ENCODE measurements at regions not wholly inside any gene's neighbourhood (a gene's known extent, or its start where the extent isn't known, plus 50 kb on each side); places are given as distances from the start of the nearest gene placed in this dataset.

DNA sequence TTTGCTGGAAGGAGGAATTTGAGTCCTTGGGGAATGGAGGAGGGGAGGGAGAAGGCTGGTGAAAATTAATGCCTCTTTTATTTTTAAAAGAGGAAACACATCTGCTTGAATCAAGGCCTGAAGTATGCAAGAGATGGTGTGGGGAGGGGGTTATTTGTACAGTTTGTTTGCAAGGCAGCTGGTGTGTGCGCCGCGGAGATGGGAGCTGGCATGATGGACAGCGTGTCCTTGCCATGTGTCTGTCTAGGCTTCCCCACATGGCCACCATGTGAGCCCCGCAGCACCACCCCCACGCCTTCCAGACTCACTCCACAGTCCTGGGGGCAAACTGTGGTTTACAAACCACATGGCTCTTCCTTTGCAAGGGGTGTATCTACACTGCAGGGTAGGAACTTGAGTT, 154.8 kb upstream of the APCDD1 start:
- Mint-ChIP-seq H3K9me3 (peaks cover 0 to 2% (median 0%) of the 10 kb centered on the region in 7 donors), H3K27me3 (peaks cover 3% of the 10 kb centered on the region), H3K4me3 (no peak overlapping the region), H3K36me3 (no peaks in the 10 kb centered on the region), H3K27ac (no peak overlapping the region), H3K4me1 (no peaks in the 10 kb centered on the region)
- no peak overlapping the region for H3K27ac ChIP-seq (ENCODE audit: insufficient read depth, low read length, poor library complexity, severe bottlenecking)
- DNase-seq (no peak), ATAC-seq (ENCODE audit: low read depth in 2 of 2) (no peak)
- H3K4me3 ChIP-seq (ENCODE audit: low read depth, low read length), result no peak overlapping the region
- no peaks in the 10 kb centered on the region for H3K36me3 ChIP-seq (ENCODE audit: control insufficient read depth, insufficient read depth, low read length)
- H3K9me3 ChIP-seq (ENCODE audit: control insufficient read depth in 2 of 2, low read length in 2 of 2), result no peaks in the 10 kb centered on the region
- H3K4me1 ChIP-seq (ENCODE audit: control insufficient read depth, insufficient read depth, low read length, poor library complexity, severe bottlenecking), result no peaks in the 10 kb centered on the region
- no peaks in the 10 kb centered on the region for H3K27me3 ChIP-seq (ENCODE audit: control insufficient read depth, insufficient read depth, low read length)

DNA sequence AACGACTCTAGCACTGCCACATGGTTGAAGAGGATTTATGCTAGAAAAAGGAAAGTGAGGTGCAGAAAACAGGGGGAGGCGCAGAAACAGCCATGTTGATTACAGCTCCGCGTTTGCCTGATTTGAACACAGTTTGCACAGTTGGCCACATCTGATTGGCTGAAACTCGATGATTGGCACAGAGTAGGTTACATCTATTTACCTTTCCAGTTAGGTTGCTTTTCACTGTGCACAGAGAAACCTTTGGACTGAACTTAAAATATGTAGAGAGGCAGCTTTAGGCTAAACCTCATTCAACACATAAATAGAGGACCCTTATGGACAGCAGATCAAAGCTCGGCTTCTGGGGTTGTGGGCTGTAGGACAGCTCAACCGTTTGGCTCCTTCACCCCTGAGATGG, 153.7 kb upstream of the APCDD1 start:
- no peaks in the 10 kb centered on the region for H3K4me1 Mint-ChIP-seq
- Histone ChIP-seq H3K27me3 (ENCODE audit: control insufficient read depth, insufficient read depth, low read length) (no peaks in the 10 kb centered on the region), H3K4me3 (ENCODE audit: low read depth, low read length) (no peak overlapping the region), H3K9me3 (ENCODE audit: control insufficient read depth in 2 of 2, low read length in 2 of 2) (no peaks in the 10 kb centered on the region), H3K36me3 (ENCODE audit: control insufficient read depth, insufficient read depth, low read length) (no peaks in the 10 kb centered on the region), H3K4me1 (ENCODE audit: control insufficient read depth, insufficient read depth, low read length, poor library complexity, severe bottlenecking) (no peaks in the 10 kb centered on the region), H3K27ac (ENCODE audit: insufficient read depth, low read length, poor library complexity, severe bottlenecking) (no peak overlapping the region)
- DNase-seq (no peak), ATAC-seq (ENCODE audit: low read depth in 2 of 2) (no peak)
- H3K27ac Mint-ChIP-seq, result no peak overlapping the region
- no peak overlapping the region for H3K4me3 Mint-ChIP-seq
- no peaks in the 10 kb centered on the region for H3K36me3 Mint-ChIP-seq
- no peaks in the 10 kb centered on the region for H3K27me3 Mint-ChIP-seq
- peaks cover 0 to 2% (median 0%) of the 10 kb centered on the region in 7 donors for H3K9me3 Mint-ChIP-seq

DNA sequence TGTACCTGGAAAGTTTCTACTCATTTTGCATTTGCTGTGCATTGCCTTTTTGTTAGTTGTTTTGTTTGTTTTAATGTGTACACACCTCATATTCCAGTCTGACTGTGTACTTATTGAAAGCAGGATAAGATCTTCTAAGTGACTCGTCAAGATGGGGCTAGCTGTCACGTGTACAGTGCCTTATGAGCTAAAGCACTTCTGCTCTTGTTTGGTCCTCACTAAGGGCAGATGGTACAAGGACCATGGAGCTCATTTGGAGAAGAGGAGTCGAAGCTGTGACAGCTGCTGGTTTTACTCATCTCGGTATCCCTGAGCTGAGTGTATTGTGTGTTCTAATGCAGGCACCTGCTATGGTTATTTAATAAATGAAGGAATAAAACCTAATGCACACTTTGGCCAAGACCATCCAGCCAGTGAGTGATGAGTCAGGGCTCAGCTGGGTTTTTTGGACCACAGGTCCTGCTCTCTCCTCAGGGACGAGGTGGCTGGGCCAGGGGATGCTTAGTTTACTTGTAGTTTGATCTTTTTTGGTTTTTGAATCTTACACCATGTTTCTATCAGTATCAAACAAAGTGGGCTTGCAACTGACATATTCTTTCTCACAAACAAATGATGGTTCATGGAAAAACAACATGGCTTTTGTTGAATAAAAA, 152.5 kb upstream of the APCDD1 start:
- H3K4me1 ChIP-seq (ENCODE audit: control insufficient read depth, insufficient read depth, low read length, poor library complexity, severe bottlenecking), result no peaks in the 10 kb centered on the region
- no peak overlapping the region for H3K27ac Mint-ChIP-seq

DNA sequence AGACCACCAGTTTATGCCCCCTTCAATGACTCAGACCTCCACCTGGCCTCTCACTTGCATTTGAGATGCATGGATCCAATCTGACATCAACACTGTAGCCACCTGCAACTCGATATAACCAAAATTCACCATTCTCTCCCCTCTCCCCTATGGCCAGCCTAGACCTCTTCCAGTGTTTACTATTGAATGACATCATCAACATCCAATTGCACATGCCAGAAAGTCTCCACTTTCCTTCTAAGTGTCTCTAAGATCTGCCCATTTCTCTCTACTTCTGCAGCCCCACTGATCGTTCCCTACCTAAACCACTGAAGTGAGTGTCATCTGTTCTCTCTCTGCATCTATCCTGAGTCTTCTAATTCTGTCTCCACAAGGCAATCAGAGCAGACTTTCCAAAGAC, 151.3 kb upstream of the APCDD1 start:
- ATAC-seq (ENCODE audit: low read depth in 2 of 2) (no peak), DNase-seq (no peak)
- no peaks in the 10 kb centered on the region for H3K36me3 Mint-ChIP-seq
- H3K4me1 Mint-ChIP-seq, result no peaks in the 10 kb centered on the region
- no peak overlapping the region for H3K27ac ChIP-seq (ENCODE audit: insufficient read depth, low read length, poor library complexity, severe bottlenecking)
- H3K4me3 Mint-ChIP-seq, result no peak overlapping the region
- no peaks in the 10 kb centered on the region for H3K36me3 ChIP-seq (ENCODE audit: control insufficient read depth, insufficient read depth, low read length)
- no peaks in the 10 kb centered on the region for H3K27me3 Mint-ChIP-seq
- peaks cover 0 to 2% (median 0%) of the 10 kb centered on the region in 7 donors for H3K9me3 Mint-ChIP-seq
- no peak overlapping the region for H3K4me3 ChIP-seq (ENCODE audit: low read depth, low read length)
- no peaks in the 10 kb centered on the region for H3K4me1 ChIP-seq (ENCODE audit: control insufficient read depth, insufficient read depth, low read length, poor library complexity, severe bottlenecking)
- H3K27ac Mint-ChIP-seq, result no peak overlapping the region
- no peaks in the 10 kb centered on the region for H3K9me3 ChIP-seq (ENCODE audit: control insufficient read depth in 2 of 2, low read length in 2 of 2)
- H3K27me3 ChIP-seq (ENCODE audit: control insufficient read depth, insufficient read depth, low read length), result no peaks in the 10 kb centered on the region

More for the DNA sequence above, 152.5 kb upstream of the APCDD1 start:
- Mint-ChIP-seq H3K27me3 (no peaks in the 10 kb centered on the region), H3K9me3 (peaks cover 0 to 2% (median 0%) of the 10 kb centered on the region in 7 donors), H3K4me3 (no peak overlapping the region), H3K4me1 (no peaks in the 10 kb centered on the region), H3K36me3 (no peaks in the 10 kb centered on the region)
- Histone ChIP-seq H3K27ac (ENCODE audit: insufficient read depth, low read length, poor library complexity, severe bottlenecking) (no peak overlapping the region), H3K27me3 (ENCODE audit: control insufficient read depth, insufficient read depth, low read length) (no peaks in the 10 kb centered on the region), H3K36me3 (ENCODE audit: control insufficient read depth, insufficient read depth, low read length) (no peaks in the 10 kb centered on the region), H3K4me3 (ENCODE audit: low read depth, low read length) (no peak overlapping the region), H3K9me3 (ENCODE audit: control insufficient read depth in 2 of 2, low read length in 2 of 2) (no peaks in the 10 kb centered on the region)
- no peak for ATAC-seq (ENCODE audit: low read depth in 2 of 2)
- no peak for DNase-seq

DNA sequence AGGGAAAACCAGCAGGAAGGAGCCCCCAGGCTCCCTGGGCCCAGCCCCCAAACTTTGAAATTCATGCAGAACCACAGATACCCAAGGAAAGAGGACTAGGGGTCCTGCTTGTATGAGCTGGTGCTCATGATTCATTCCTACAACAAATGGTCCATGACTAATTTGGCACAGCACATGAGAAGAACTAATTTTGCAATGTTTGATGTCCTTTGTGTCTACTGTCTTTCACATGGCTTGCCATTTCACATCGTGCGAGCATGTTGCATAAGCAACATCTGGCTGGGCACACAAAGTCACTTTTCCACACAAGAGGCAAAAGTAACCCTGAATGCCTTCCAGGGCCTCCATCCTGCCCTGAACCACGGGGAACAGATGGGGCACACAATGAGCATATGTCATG, 149.6 kb upstream of the APCDD1 start:
- H3K4me3 Mint-ChIP-seq, result no peak overlapping the region

DNA sequence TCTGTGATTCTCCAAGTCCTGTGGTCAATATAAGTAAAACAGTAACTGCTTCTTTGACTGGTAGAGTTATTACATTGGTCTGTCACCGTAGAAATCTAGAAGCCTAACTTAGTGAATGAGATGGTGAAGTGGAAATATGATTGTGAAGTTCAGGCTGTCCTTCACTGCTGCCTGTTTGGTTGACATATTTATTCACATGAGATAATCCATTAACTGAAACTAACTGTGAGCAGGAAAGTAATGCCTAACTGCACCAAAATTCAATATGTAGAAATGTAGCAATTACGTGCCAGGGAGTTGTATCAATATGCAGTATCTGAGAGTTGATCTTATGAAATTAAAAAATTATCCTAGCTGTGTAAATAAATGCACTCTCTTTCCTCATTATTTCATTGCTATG, 147.7 kb upstream of the APCDD1 start:
- Mint-ChIP-seq H3K4me1 (no peaks in the 10 kb centered on the region), H3K9me3 (no peaks in the 10 kb centered on the region), H3K27me3 (peaks cover 4% of the 10 kb centered on the region), H3K27ac (no peak overlapping the region), H3K36me3 (no peaks in the 10 kb centered on the region), H3K4me3 (no peak overlapping the region)
- no peaks in the 10 kb centered on the region for H3K27me3 ChIP-seq (ENCODE audit: control insufficient read depth, insufficient read depth, low read length)
- H3K4me1 ChIP-seq (ENCODE audit: control insufficient read depth, insufficient read depth, low read length, poor library complexity, severe bottlenecking), result no peaks in the 10 kb centered on the region
- ATAC-seq (ENCODE audit: low read depth in 2 of 2) (no peak), DNase-seq (no peak)
- no peak overlapping the region for H3K4me3 ChIP-seq (ENCODE audit: low read depth, low read length)
- no peak overlapping the region for H3K27ac ChIP-seq (ENCODE audit: insufficient read depth, low read length, poor library complexity, severe bottlenecking)
- no peaks in the 10 kb centered on the region for H3K36me3 ChIP-seq (ENCODE audit: control insufficient read depth, insufficient read depth, low read length)
- no peaks in the 10 kb centered on the region for H3K9me3 ChIP-seq (ENCODE audit: control insufficient read depth in 2 of 2, low read length in 2 of 2)

More for the DNA sequence above, 149.6 kb upstream of the APCDD1 start:
- H3K27me3 ChIP-seq (ENCODE audit: control insufficient read depth, insufficient read depth, low read length), result no peaks in the 10 kb centered on the region
- no peaks in the 10 kb centered on the region for H3K9me3 ChIP-seq (ENCODE audit: control insufficient read depth in 2 of 2, low read length in 2 of 2)
- DNase-seq (no peak), ATAC-seq (ENCODE audit: low read depth in 2 of 2) (no peak)
- Mint-ChIP-seq H3K27me3 (peaks cover 4% of the 10 kb centered on the region), H3K27ac (no peak overlapping the region), H3K4me1 (no peaks in the 10 kb centered on the region), H3K36me3 (no peaks in the 10 kb centered on the region), H3K9me3 (peaks cover 0 to 2% (median 0%) of the 10 kb centered on the region in 7 donors)
- no peak overlapping the region for H3K4me3 ChIP-seq (ENCODE audit: low read depth, low read length)
- no peaks in the 10 kb centered on the region for H3K36me3 ChIP-seq (ENCODE audit: control insufficient read depth, insufficient read depth, low read length)
- no peaks in the 10 kb centered on the region for H3K4me1 ChIP-seq (ENCODE audit: control insufficient read depth, insufficient read depth, low read length, poor library complexity, severe bottlenecking)
- H3K27ac ChIP-seq (ENCODE audit: insufficient read depth, low read length, poor library complexity, severe bottlenecking), result no peak overlapping the region

DNA sequence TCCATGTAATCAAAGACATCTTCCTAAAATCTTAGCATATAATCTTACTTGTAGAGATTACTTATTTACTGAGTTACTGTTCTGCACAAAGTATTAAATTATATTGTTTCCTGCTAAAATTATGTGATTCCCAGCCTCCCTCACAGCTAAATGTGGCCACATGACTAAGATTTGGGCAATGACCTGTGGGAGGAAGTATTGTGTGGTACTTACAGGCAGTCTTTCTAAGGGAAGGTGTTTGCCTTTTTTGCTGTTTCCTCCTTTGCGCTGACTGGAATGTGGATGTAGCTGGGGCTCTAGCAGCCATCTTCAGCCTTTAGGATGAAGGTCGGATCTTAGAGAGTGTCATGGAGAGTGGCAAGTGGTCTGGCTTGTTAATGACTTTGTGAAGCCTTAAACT, 146.3 kb upstream of the APCDD1 start:
- Histone ChIP-seq H3K27ac (ENCODE audit: insufficient read depth, low read length, poor library complexity, severe bottlenecking) (no peak overlapping the region), H3K36me3 (ENCODE audit: control insufficient read depth, insufficient read depth, low read length) (no peaks in the 10 kb centered on the region), H3K27me3 (ENCODE audit: control insufficient read depth, insufficient read depth, low read length) (no peaks in the 10 kb centered on the region), H3K4me3 (ENCODE audit: low read depth, low read length) (no peak overlapping the region), H3K9me3 (ENCODE audit: control insufficient read depth in 2 of 2, low read length in 2 of 2) (no peaks in the 10 kb centered on the region), H3K4me1 (ENCODE audit: control insufficient read depth, insufficient read depth, low read length, poor library complexity, severe bottlenecking) (no peaks in the 10 kb centered on the region)
- ATAC-seq (ENCODE audit: low read depth in 2 of 2) (no peak), DNase-seq (no peak)
- Mint-ChIP-seq H3K4me1 (no peaks in the 10 kb centered on the region), H3K36me3 (no peaks in the 10 kb centered on the region), H3K4me3 (no peak overlapping the region), H3K27ac (no peak overlapping the region), H3K9me3 (no peaks in the 10 kb centered on the region), H3K27me3 (peaks cover 4% of the 10 kb centered on the region)

DNA sequence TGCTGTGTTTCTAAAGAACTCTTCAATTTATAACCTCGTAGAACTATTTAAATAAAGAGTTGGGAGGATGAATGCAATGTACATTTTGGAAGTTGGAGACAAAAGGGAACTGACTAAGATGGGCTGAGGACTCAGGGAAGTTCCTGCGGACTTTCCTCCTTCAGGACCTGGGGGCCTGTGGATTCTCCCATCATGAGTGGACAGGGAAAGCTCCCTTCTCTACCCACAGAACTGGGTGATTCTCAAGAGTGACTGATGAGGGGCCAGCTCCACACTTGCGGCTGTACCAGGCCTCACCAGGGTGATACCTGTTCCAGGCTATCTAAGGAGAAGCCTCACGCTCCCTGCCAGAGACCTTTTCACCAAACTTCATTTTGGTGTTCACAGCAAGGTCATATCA, 143.8 kb upstream of the APCDD1 start:
- no peaks in the 10 kb centered on the region for H3K4me1 Mint-ChIP-seq
- H3K27ac Mint-ChIP-seq, result no peak overlapping the region
- no peaks in the 10 kb centered on the region for H3K4me1 ChIP-seq (ENCODE audit: control insufficient read depth, insufficient read depth, low read length, poor library complexity, severe bottlenecking)
- no peaks in the 10 kb centered on the region for H3K36me3 ChIP-seq (ENCODE audit: control insufficient read depth, insufficient read depth, low read length)
- ATAC-seq (ENCODE audit: low read depth in 2 of 2) (no peak), DNase-seq (no peak)
- no peak overlapping the region for H3K4me3 ChIP-seq (ENCODE audit: low read depth, low read length)
- no peaks in the 10 kb centered on the region for H3K9me3 ChIP-seq (ENCODE audit: control insufficient read depth in 2 of 2, low read length in 2 of 2)
- H3K27ac ChIP-seq (ENCODE audit: insufficient read depth, low read length, poor library complexity, severe bottlenecking), result no peak overlapping the region
- peaks cover 4% of the 10 kb centered on the region for H3K27me3 Mint-ChIP-seq
- no peak overlapping the region for H3K4me3 Mint-ChIP-seq
- no peaks in the 10 kb centered on the region for H3K27me3 ChIP-seq (ENCODE audit: control insufficient read depth, insufficient read depth, low read length)
- no peaks in the 10 kb centered on the region for H3K9me3 Mint-ChIP-seq
- no peaks in the 10 kb centered on the region for H3K36me3 Mint-ChIP-seq
